Endothelial cell of umbilical vein (primary cell): ENCODE measurements at regions not wholly inside any gene's neighbourhood (a gene's known extent, or its start where the extent isn't known, plus 50 kb on each side); places are given as distances from the start of the nearest gene placed in this dataset.

Experiments
- BruUV-seq: library from RNA; stranded (reverse); fragments of 400-500 nt; replicated peaks from 2 replicates; lab custom pipeline; 2021; lab: Mats Ljungman, UMichigan
- CTCF ChIA-PET: fragments of 300-600, 350-600 bp; sonication (Branson Sonifier 250); formaldehyde crosslinking; loops from one replicate; lab custom pipeline; 2021; ENCODE audit warnings: antibody characterized with exemption, inconsistent platforms; lab: Charles Lee
- POLR2A ChIA-PET: fragments of 300-600, 350-600 bp; sonication (Branson Sonifier 250); formaldehyde crosslinking; loops from one replicate; lab custom pipeline; 2021; ENCODE audit warnings: antibody characterized with exemption, inconsistent platforms; lab: Charles Lee
- DNase-seq: peaks from one replicate; pipeline ENCODE4 v3.0.0-alpha.2; 2011; ENCODE audit warnings: low read depth, low spot score
- FAIRE-seq: peaks from 2 replicates; lab custom pipeline; 2011; peaks lifted over from hg19 to GRCh38; lab: Jason Lieb, UNC
- H2AFZ ChIP-seq: 2 replicates; pipeline ENCODE4 v1.6.0; 2012; ENCODE audit warnings: low read depth, low read length, control low read depth, inconsistent platforms
- H3K27ac ChIP-seq: 2 replicates; pipeline ENCODE4 v1.5.1; 2011; ENCODE audit warnings: low read depth, mild to moderate bottlenecking, control low read depth, low read length, moderate library complexity; ENCODE audit not compliant: insufficient read depth
- H3K27me3 ChIP-seq, 2 experiments: 2 replicates each; pipeline versions ENCODE4 v1.6.0 to v1.6.1; 2011; ENCODE audit warnings: low read length in 2 of 2, mixed read lengths in 1 of 2; ENCODE audit not compliant: control insufficient read depth in 2 of 2, insufficient read depth in 2 of 2
- H3K36me3 ChIP-seq, 2 experiments: 2 replicates in 1 of 2; 3 replicates in 1 of 2; pipeline ENCODE4 v1.5.1; 2011; ENCODE audit warnings: low read length in 2 of 2, mild to moderate bottlenecking in 1 of 2, moderate library complexity in 1 of 2; ENCODE audit not compliant: control insufficient read depth in 2 of 2, insufficient read depth in 2 of 2; ENCODE audit errors: extremely low read depth in 1 of 2
- H3K4me1 ChIP-seq: 3 replicates; pipeline ENCODE4 v1.5.1; 2011; ENCODE audit warnings: mild to moderate bottlenecking, low read length; ENCODE audit not compliant: control insufficient read depth, insufficient read depth; ENCODE audit errors: extremely low read depth
- H3K4me2 ChIP-seq: 2 replicates; pipeline ENCODE4 v1.6.1; 2011; ENCODE audit warnings: low read length, control low read depth, mixed read lengths; ENCODE audit not compliant: insufficient read depth
- H3K4me3 ChIP-seq, 3 experiments: fragments of 200-600 bp in 1 of 3; sonication (generic), shearing (Covaris generic) in 1 of 3; replicated peaks in 1 of 3; 2 replicates each; pipeline ENCODE4 v1.5.1; 2011 to 2016; ENCODE audit warnings: control low read depth in 3 of 3, low read length in 3 of 3, mild to moderate bottlenecking in 2 of 3, inconsistent platforms in 1 of 3, low read depth in 1 of 3, moderate library complexity in 1 of 3; ENCODE audit not compliant: insufficient read depth in 1 of 3
- H3K79me2 ChIP-seq: 2 replicates; pipeline ENCODE4 v1.6.0; 2012; ENCODE audit warnings: low read length, inconsistent platforms; ENCODE audit not compliant: control insufficient read depth, insufficient read depth
- H3K9ac ChIP-seq: replicated peaks from 2 replicates; pipeline ENCODE3; 2011; ENCODE audit warnings: low read length, control low read depth; ENCODE audit not compliant: insufficient read depth; ENCODE audit errors: extremely low read depth
- H3K9me1 ChIP-seq: replicated peaks from 3 replicates; pipeline ENCODE4 v1.6.0; 2011; ENCODE audit warnings: mild to moderate bottlenecking, low read length; ENCODE audit not compliant: control insufficient read depth, insufficient read depth; ENCODE audit errors: extremely low read depth
- H3K9me3 ChIP-seq: replicated peaks from 2 replicates; pipeline ENCODE4 v1.5.1; 2012; ENCODE audit warnings: low read length, inconsistent platforms; ENCODE audit not compliant: control insufficient read depth, insufficient read depth
- H4K20me1 ChIP-seq: replicated peaks from 2 replicates; pipeline ENCODE3; 2011; ENCODE audit warnings: mild to moderate bottlenecking, low read length; ENCODE audit not compliant: control insufficient read depth, insufficient read depth; ENCODE audit errors: extremely low read depth
- CTCF ChIP-seq, 2 donors: IDR thresholded peaks; 1 replicate in 1 of 2; 2 replicates in 1 of 2; pipeline ENCODE4 v1.5.1; 2011; ENCODE audit warnings: low read length in 2 of 2, mild to moderate bottlenecking in 2 of 2, moderate library complexity in 2 of 2, control low read depth in 1 of 2, inconsistent platforms in 1 of 2, low read depth in 1 of 2; ENCODE audit not compliant: insufficient read depth in 1 of 2; ENCODE audit errors: extremely low read depth in 1 of 2
- EZH2 ChIP-seq: IDR thresholded peaks from 2 replicates; pipeline ENCODE4 v1.6.1; 2012; ENCODE audit warnings: borderline replicate concordance, low read depth, mild to moderate bottlenecking, moderate library complexity, low read length, inconsistent platforms; ENCODE audit not compliant: severe bottlenecking
- FOS ChIP-seq: IDR thresholded peaks from 2 replicates; pipeline ENCODE4 v1.6.1; 2011; ENCODE audit warnings: mild to moderate bottlenecking, low read length, moderate library complexity, borderline replicate concordance; ENCODE audit not compliant: insufficient read depth
- GATA2 ChIP-seq: IDR thresholded peaks from 2 replicates; pipeline ENCODE4 v1.7.0; 2011; ENCODE audit warnings: low read depth, mild to moderate bottlenecking, moderate library complexity, mixed read lengths, low read length; ENCODE audit not compliant: insufficient read length, insufficient read depth
- JUN ChIP-seq: IDR thresholded peaks from 2 replicates; pipeline ENCODE4 v1.6.1; 2011; ENCODE audit warnings: borderline replicate concordance, low read depth; ENCODE audit not compliant: insufficient read length, insufficient read depth
- MAX ChIP-seq: IDR thresholded peaks from 2 replicates; pipeline ENCODE4 v1.6.1; 2011; ENCODE audit not compliant: insufficient read depth, insufficient read length
- MYC ChIP-seq: IDR thresholded peaks from one replicate; pipeline ENCODE4 v1.6.1; 2011; ENCODE audit warnings: mild to moderate bottlenecking, low read depth, low read length
- POLR2A ChIP-seq: IDR thresholded peaks from 2 replicates; pipeline ENCODE4 v1.6.1; 2012; ENCODE audit warnings: low read depth, mild to moderate bottlenecking, control low read depth, low read length
- POLR2AphosphoS5 ChIP-seq: IDR thresholded peaks from 2 replicates; pipeline ENCODE4 v1.6.1; 2012; ENCODE audit warnings: low read depth, mild to moderate bottlenecking, control low read depth, low read length, moderate library complexity; ENCODE audit not compliant: insufficient read depth
- dilution Hi-C: fragments of 300-500 bp; cut with MboI; formaldehyde crosslinking; loops from one replicate; pipeline ENCODE4 v1.15.0; 2019; ENCODE audit warnings: low sequenced_read_pairs; ENCODE audit not compliant: extremely low pct_ligation_motif_present
- intact Hi-C: fragments of 100-400 bp; cut with micrococcal nuclease; formaldehyde crosslinking; loops from one replicate; pipeline ENCODE4 v1.10.0; 2022

- H3K79me2 ChIP-seq: no peaks in the 10 kb centered on the region
- H3K4me1 ChIP-seq: no peaks in the 10 kb centered on the region
- ChIA-PET POLR2A (no interaction called here), CTCF (interaction anchor here (1.1 to 1.5 kb wide), 2 partner anchors 20 to 46 kb away, joined by 3 read pairs; no protein-coding TSS in a partner anchor)
- no peaks in the 10 kb centered on the region for H3K27me3 ChIP-seq
- H3K4me2 ChIP-seq: no peak overlapping the region
- no peaks in the 10 kb centered on the region for H4K20me1 ChIP-seq
- DNase-seq (no peak), FAIRE-seq (no peak)
- no peak overlapping the region for H3K27ac ChIP-seq
- dilution Hi-C loops (no loop called here), intact Hi-C loops (no loop called here)
- TF ChIP-seq MYC (no peak), JUN (no peak), GATA2 (no peak), POLR2AphosphoS5 (no peak), EZH2 (no peak), POLR2A (no peak), CTCF (IDR thresholded peaks at IDR 0.05; ENCODE audit: extremely low read depth in 1 of 2, insufficient read depth in 1 of 2, low read depth in 1 of 2, low read length in 2 of 2) (no peak), FOS (no peak), MAX (no peak)
- BruUV-seq: no TSS peak
- H3K9ac ChIP-seq: no peak overlapping the region
- H3K9me3 ChIP-seq: no peaks in the 10 kb centered on the region
- no peaks in the 10 kb centered on the region for H3K9me1 ChIP-seq
- H3K4me3 ChIP-seq: no peak overlapping the region
- H3K36me3 ChIP-seq: no peaks in the 10 kb centered on the region
- H2AFZ ChIP-seq: no peak overlapping the region
Observed at GRCh38 chr21:22961258-22961657, 1963.0 kb downstream of the NCAM2 start.
